Spleen (tissue), 11 donors: ENCODE measurements at regions not wholly inside any gene's neighbourhood (a gene's known extent, or its start where the extent isn't known, plus 50 kb on each side); places are given as distances from the start of the nearest gene placed in this dataset.

ENCODE experiments used
- DNase-seq: peaks from one replicate; pipeline ENCODE4 v3.0.0-alpha.2; 2020
- H3K27ac ChIP-seq, 8 donors: fragments of 200-600 bp; sonication (generic) in 7 of 8; 1 replicate in 4 of 8; 2 replicates in 4 of 8; pipeline versions ENCODE4 v1.5.0 to v1.8.0; 2016 to 2021; ENCODE audit warnings: inconsistent platforms in 4 of 8, mild to moderate bottlenecking in 4 of 8, moderate library complexity in 1 of 8
- H3K27me3 ChIP-seq, 7 donors: fragments of 200-600 bp; sonication (generic) in 6 of 7; replicated peaks in 1 of 7; 1 replicate in 4 of 7; 2 replicates in 3 of 7; pipeline versions ENCODE4 v1.5.0 to v1.8.0; 2016 to 2021; ENCODE audit warnings: inconsistent platforms in 3 of 7, mild to moderate bottlenecking in 1 of 7
- H3K36me3 ChIP-seq, 6 donors: fragments of 200-600 bp; sonication (generic) in 5 of 6; 1 replicate in 4 of 6; 2 replicates in 2 of 6; pipeline versions ENCODE4 v1.5.0 to v1.8.0; 2016 to 2021; ENCODE audit warnings: inconsistent platforms in 2 of 6
- H3K4me1 ChIP-seq, 6 donors: fragments of 200-600 bp; sonication (generic) in 5 of 6; 1 replicate in 3 of 6; 2 replicates in 3 of 6; pipeline versions ENCODE4 v1.5.0 to v1.8.0; 2016 to 2021; ENCODE audit warnings: inconsistent platforms in 3 of 6
- H3K4me3 ChIP-seq, 8 donors: fragments of 200-600 bp; sonication (generic) in 7 of 8; 1 replicate in 4 of 8; 2 replicates in 4 of 8; pipeline versions ENCODE4 v1.5.0 to v1.8.0; 2016 to 2021; ENCODE audit warnings: inconsistent platforms in 4 of 8, mild to moderate bottlenecking in 4 of 8, moderate library complexity in 2 of 8
- H3K9me3 ChIP-seq, 8 donors: fragments of 200-600 bp; sonication (generic) in 7 of 8; 1 replicate in 4 of 8; 2 replicates in 4 of 8; pipeline versions ENCODE4 v1.5.0 to v1.8.0; 2016 to 2021; ENCODE audit warnings: inconsistent platforms in 4 of 8
- POLR2A ChIP-seq, 3 donors: fragments of 450-650 bp; IDR thresholded peaks; one replicate each; pipeline ENCODE4 v1.5.1; 2017; ENCODE audit warnings: antibody characterized with exemption in 3 of 3, mild to moderate bottlenecking in 1 of 3
- POLR2AphosphoS5 ChIP-seq, 3 donors: sonication (generic); formaldehyde crosslinking; IDR thresholded peaks; one replicate each; pipeline ENCODE4 v1.5.1; 2017; ENCODE audit warnings: antibody characterized with exemption in 3 of 3
- WGBS, 5 donors: extraction: QIAGEN DNeasy Blood & Tissue Kit in 3 of 5; methylation state at CpG; one replicate each; pipeline versions ENCODE4 v1.1.5 to v1.1.7; 2013 to 2018; 5-methylcytosine and 5-hydroxymethylcytosine counted together
- intact Hi-C: fragments of 100-400 bp; cut with DNase I; formaldehyde crosslinking; loops from one replicate; pipeline ENCODE4 v1.15.0; 2023; ENCODE audit warnings: low total_unique reads
- TF ChIP-seq, protein P1 (sequence below), 11 experiments: fragments of 200-600 bp in 7 of 11; fragments of 450-650 bp in 4 of 11; sonication (generic) in 4 of 11; IDR thresholded peaks in 8 of 11; conservative IDR thresholded peaks in 3 of 11; 1 replicate in 7 of 11; 2 replicates in 4 of 11; pipeline versions ENCODE4 v1.4.0 to v1.8.0; 2016 to 2021; ENCODE audit warnings: antibody characterized with exemption in 11 of 11, inconsistent platforms in 4 of 11, mild to moderate bottlenecking in 1 of 11
- donor health status: healthy with polysubstance abuse.
- donor health status: DM: no; HTN: no; CAD: no; lungs with moderate emphysema.
- donor health status: DM: no; HTN: no; CAD: no.
- donor health status: Bipolar disorder and iron deficiency.
- donor health status: healthy.
- donor health status: DM: no; HTN: no; CAD: no.
- donor health status: DM: yes; HTN: yes; CAD: no.

DNA sequence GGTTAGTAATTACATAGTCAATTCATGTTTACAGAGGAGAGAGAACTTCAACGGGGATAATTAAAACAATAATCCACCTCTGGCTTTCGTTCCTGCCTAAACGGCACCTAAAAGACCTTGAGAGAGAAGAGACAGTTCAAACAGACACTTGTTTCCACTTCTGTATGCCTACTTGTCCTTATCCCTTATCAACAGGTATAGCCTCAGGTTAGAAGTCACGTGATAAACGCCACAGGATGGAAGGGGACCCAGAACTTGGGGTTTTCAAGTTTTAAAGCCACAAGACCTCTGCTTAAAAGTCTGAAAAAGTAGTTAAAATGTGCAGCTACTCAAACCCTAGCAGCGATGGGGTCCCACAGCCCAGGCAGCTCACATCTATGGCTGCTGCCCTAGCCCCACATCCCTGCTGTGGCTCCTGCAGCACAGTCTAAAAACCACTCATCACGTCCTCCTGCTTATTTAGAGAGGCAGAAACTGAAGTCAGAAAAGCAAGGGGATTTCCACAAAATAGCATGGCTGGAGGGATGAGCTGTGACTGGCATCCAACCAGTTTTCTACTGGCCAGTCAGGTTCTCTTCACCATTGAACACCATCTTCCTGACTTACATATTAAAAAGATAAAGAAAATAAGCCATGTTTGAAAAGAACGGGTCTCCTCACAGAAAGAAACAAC, 51.2 kb upstream of the SEC16B start:
- peaks cover 0 to 12% (median 8%) of the 10 kb centered on the region in 8 donors for H3K9me3 ChIP-seq
- WGBS, 5 donors: 74 to 89% (median 82%) methylated on average over 8 of the region's 8 CpGs
- H3K4me3 ChIP-seq: no peak overlapping the region
- intact Hi-C loops: no loop called here
- H3K4me1 ChIP-seq: no peaks in the 10 kb centered on the region
- no peaks in the 10 kb centered on the region for H3K27me3 ChIP-seq
- TF ChIP-seq POLR2A (IDR thresholded peaks at IDR 0.05) (no peak), POLR2AphosphoS5 (IDR thresholded peaks at IDR 0.05) (no peak)
- TF ChIP-seq, protein P1, sequence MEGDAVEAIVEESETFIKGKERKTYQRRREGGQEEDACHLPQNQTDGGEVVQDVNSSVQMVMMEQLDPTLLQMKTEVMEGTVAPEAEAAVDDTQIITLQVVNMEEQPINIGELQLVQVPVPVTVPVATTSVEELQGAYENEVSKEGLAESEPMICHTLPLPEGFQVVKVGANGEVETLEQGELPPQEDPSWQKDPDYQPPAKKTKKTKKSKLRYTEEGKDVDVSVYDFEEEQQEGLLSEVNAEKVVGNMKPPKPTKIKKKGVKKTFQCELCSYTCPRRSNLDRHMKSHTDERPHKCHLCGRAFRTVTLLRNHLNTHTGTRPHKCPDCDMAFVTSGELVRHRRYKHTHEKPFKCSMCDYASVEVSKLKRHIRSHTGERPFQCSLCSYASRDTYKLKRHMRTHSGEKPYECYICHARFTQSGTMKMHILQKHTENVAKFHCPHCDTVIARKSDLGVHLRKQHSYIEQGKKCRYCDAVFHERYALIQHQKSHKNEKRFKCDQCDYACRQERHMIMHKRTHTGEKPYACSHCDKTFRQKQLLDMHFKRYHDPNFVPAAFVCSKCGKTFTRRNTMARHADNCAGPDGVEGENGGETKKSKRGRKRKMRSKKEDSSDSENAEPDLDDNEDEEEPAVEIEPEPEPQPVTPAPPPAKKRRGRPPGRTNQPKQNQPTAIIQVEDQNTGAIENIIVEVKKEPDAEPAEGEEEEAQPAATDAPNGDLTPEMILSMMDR (IDR thresholded peaks at IDR 0.05 in 8 of 11, conservative IDR thresholded peaks at IDR 0.05 in 3 of 11): no peak
- DNase-seq: no peak
- H3K36me3 ChIP-seq: peaks cover 0 to 69% (median 10%) of the 10 kb centered on the region in 6 donors
- no peak overlapping the region for H3K27ac ChIP-seq

DNA sequence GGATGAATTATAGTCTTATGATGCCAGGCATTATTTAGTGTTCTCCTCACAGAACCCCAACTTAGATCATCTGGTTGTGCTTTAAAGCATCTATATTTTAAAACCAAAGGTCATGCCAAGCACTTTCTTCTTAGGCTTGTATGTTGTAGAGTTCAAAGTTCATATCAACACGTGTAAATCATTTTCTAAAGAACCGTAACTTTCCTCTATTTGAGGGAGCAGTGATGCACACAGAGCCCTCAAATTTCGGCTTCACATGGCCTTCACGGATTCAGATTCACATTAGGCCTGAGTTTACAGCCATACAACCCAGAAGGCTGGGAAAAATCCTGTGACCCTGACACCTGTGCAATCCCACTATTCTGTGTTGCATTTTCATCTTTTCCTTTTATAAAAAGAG, 52.1 kb upstream of the SEC16B start:
- H3K27me3 ChIP-seq: no peaks in the 10 kb centered on the region
- H3K9me3 ChIP-seq: peaks cover 0 to 12% (median 8%) of the 10 kb centered on the region in 8 donors
- H3K27ac ChIP-seq: no peak overlapping the region
- peaks cover 0 to 63% (median 8%) of the 10 kb centered on the region in 6 donors for H3K36me3 ChIP-seq
- no peak overlapping the region for H3K4me3 ChIP-seq
- DNase-seq: no peak
- TF ChIP-seq POLR2A (IDR thresholded peaks at IDR 0.05) (no peak), POLR2AphosphoS5 (IDR thresholded peaks at IDR 0.05) (no peak)
- TF ChIP-seq, protein P1 (IDR thresholded peaks at IDR 0.05 in 8 of 11, conservative IDR thresholded peaks at IDR 0.05 in 3 of 11): no peak
- no peaks in the 10 kb centered on the region for H3K4me1 ChIP-seq
- 81 to 92% (median 83%) methylated on average over 4 of the region's 4 CpGs for WGBS, 5 donors
- intact Hi-C loops: no loop called here

- Histone ChIP-seq H3K9me3 (peaks cover 0 to under 1% (median 0%) of the 10 kb centered on the region in 8 donors), H3K4me3 (no peak overlapping the region), H3K27ac (no peak overlapping the region), H3K36me3 (peaks cover 0 to 51% (median 5%) of the 10 kb centered on the region in 6 donors), H3K4me1 (no peaks in the 10 kb centered on the region), H3K27me3 (no peaks in the 10 kb centered on the region)
- TF ChIP-seq POLR2AphosphoS5 (IDR thresholded peaks at IDR 0.05) (no peak), POLR2A (IDR thresholded peaks at IDR 0.05) (no peak)
- TF ChIP-seq, protein P1 (IDR thresholded peaks at IDR 0.05 in 8 of 11, conservative IDR thresholded peaks at IDR 0.05 in 3 of 11): no peak
- no peak for DNase-seq
- intact Hi-C loops: no loop called here
- 72 to 78% (median 76%) methylated on average over 2 of the region's 2 CpGs for WGBS, 5 donors
Measured at GRCh38 chr1:178023181-178023618, 53.3 kb upstream of the SEC16B start.

- Histone ChIP-seq H3K4me1 (peaks cover 0 to 4% (median 0%) of the 10 kb centered on the region in 6 donors), H3K27ac (no peak overlapping the region), H3K36me3 (peaks cover 0 to 42% (median 5%) of the 10 kb centered on the region in 6 donors), H3K27me3 (no peaks in the 10 kb centered on the region), H3K4me3 (no peak overlapping the region), H3K9me3 (no peaks in the 10 kb centered on the region)
- 77 to 95% (median 89%) methylated on average over 3 of the region's 3 CpGs for WGBS, 5 donors
- no peak for DNase-seq
- no peak for TF ChIP-seq POLR2A (IDR thresholded peaks at IDR 0.05)
- TF ChIP-seq, protein P1 (IDR thresholded peaks at IDR 0.05 in 8 of 11, conservative IDR thresholded peaks at IDR 0.05 in 3 of 11): no peak
- no peak for TF ChIP-seq POLR2AphosphoS5 (IDR thresholded peaks at IDR 0.05)
- intact Hi-C loops: no loop called here
Measured at GRCh38 chr1:178024504-178024903, 54.6 kb upstream of the SEC16B start.
